ENCODE measurements at regions not wholly inside any gene's neighbourhood (a gene's known extent, or its start where the extent isn't known, plus 50 kb on each side); places are given as distances from the start of the nearest gene placed in this dataset.
"Not testable (repeated sequence)": the region's sequence is repeated elsewhere in the genome, so short reads cannot be mapped to it uniquely, and the experiment has no call there.

GRCh38 chr6:111925296-111925695 lies 52.0 kb upstream of the FYN start:
- DNase-seq = no peak

GRCh38 chr6:111926731-111927302 lies 53.6 kb upstream of the FYN start:
- no peak for DNase-seq

GRCh38 chr6:111927321-111927720 lies 54.1 kb upstream of the FYN start:
- DNase-seq = no peak

GRCh38 chr6:111928139-111928538 lies 54.9 kb upstream of the FYN start:
- no peak for DNase-seq

- not testable (repeated sequence) for DNase-seq
These were observed 61.4 kb upstream of the FYN start for GRCh38 chr6:111934611-111935010.

GRCh38 chr6:111936718-111937117 lies 63.5 kb upstream of the FYN start:
- no peak for DNase-seq

- DNase-seq = no peak
These were observed 65.5 kb upstream of the FYN start for GRCh38 chr6:111938710-111939109.

- no peak for DNase-seq
These were observed 66.7 kb upstream of the FYN start for GRCh38 chr6:111939902-111940301.

GRCh38 chr6:111940801-111941200 lies 67.5 kb upstream of the FYN start:
- DNase-seq = no peak

- no peak for DNase-seq
These were observed 68.6 kb upstream of the FYN start for GRCh38 chr6:111941686-111942330.

- no peak for DNase-seq
These were observed 69.3 kb upstream of the FYN start for GRCh38 chr6:111942561-111942960.

GRCh38 chr6:111943266-111943665 lies 70.0 kb upstream of the FYN start:
- DNase-seq = no peak

- DNase-seq = no peak
These were observed 70.5 kb upstream of the FYN start for GRCh38 chr6:111943726-111944125.

GRCh38 chr6:111944541-111944940 lies 71.3 kb upstream of the FYN start:
- no peak for DNase-seq

- DNase-seq = no peak
These were observed 76.3 kb upstream of the FYN start for GRCh38 chr6:111949546-111949945.

- DNase-seq = not testable (repeated sequence)
These were observed 76.7 kb upstream of the FYN start for GRCh38 chr6:111949984-111950383.

- DNase-seq = no peak
These were observed 77.6 kb upstream of the FYN start for GRCh38 chr6:111950661-111951496.

GRCh38 chr6:111951497-111952085 lies 78.3 kb upstream of the FYN start:
- no peak for DNase-seq

GRCh38 chr6:111952274-111952673 lies 79.0 kb upstream of the FYN start:
- DNase-seq = no peak

GRCh38 chr6:111952821-111953540 lies 79.7 kb upstream of the FYN start:
- DNase-seq = no peak

GRCh38 chr6:111956098-111956497 lies 82.8 kb upstream of the FYN start:
- DNase-seq = no peak

- DNase-seq = no peak
These were observed 84.5 kb upstream of the FYN start for GRCh38 chr6:111957623-111958315.
